SK-N-MC (cell line): ENCODE measurements at regions not wholly inside any gene's neighbourhood (a gene's known extent, or its start where the extent isn't known, plus 50 kb on each side); places are given as distances from the start of the nearest gene placed in this dataset.

Experiments
- EZH2 ChIP-seq: fragments of 200-600 bp; sonication (generic); IDR thresholded peaks from one replicate; pipeline ENCODE4 v1.6.1; 2017; ENCODE audit warnings: antibody characterized with exemption
- POLR2AphosphoS5 ChIP-seq: IDR thresholded peaks from 2 replicates; pipeline ENCODE4 v1.6.1; 2012; ENCODE audit warnings: mild to moderate bottlenecking, low read depth, low read length, borderline replicate concordance

- TF ChIP-seq EZH2 (no peak), POLR2AphosphoS5 (no peak)
These were observed 154.3 kb upstream of the TENT5A start for GRCh38 chr6:81906709-81907204.
